ENCODE measurements at regions not wholly inside any gene's neighbourhood (a gene's known extent, or its start where the extent isn't known, plus 50 kb on each side); places are given as distances from the start of the nearest gene placed in this dataset.

- FAIRE-seq, result no peak
Measured at GRCh38 chr2:223529696-223530095, 72.5 kb downstream of the SCG2 start.

- no peak for FAIRE-seq
Measured at GRCh38 chr2:223530811-223531210, 71.3 kb downstream of the SCG2 start.

- no peak for FAIRE-seq
Measured at GRCh38 chr2:223532161-223532560, 70.0 kb downstream of the SCG2 start.

GRCh38 chr2:223532712-223533111, 69.4 kb downstream of the SCG2 start:
- no peak for FAIRE-seq

GRCh38 chr2:223536546-223536945, 65.6 kb downstream of the SCG2 start:
- FAIRE-seq, result no peak

GRCh38 chr2:223537115-223537514, 65.0 kb downstream of the SCG2 start:
- no peak for FAIRE-seq

- FAIRE-seq, result peak; percentile 58
Measured at GRCh38 chr2:223537651-223538601, 64.2 kb downstream of the SCG2 start.

- FAIRE-seq, result no peak
Measured at GRCh38 chr2:223538920-223539440, 63.2 kb downstream of the SCG2 start.

GRCh38 chr2:223541546-223541945, 60.6 kb downstream of the SCG2 start:
- no peak for FAIRE-seq

- no peak for FAIRE-seq
Measured at GRCh38 chr2:223542501-223542900, 59.7 kb downstream of the SCG2 start.

- no peak for FAIRE-seq
Measured at GRCh38 chr2:223545406-223545805, 56.8 kb downstream of the SCG2 start.

GRCh38 chr2:223545830-223546229, 56.3 kb downstream of the SCG2 start:
- no peak for FAIRE-seq
